Hepatocyte (in vitro differentiated cells): ENCODE measurements at regions not wholly inside any gene's neighbourhood (a gene's known extent, or its start where the extent isn't known, plus 50 kb on each side); places are given as distances from the start of the nearest gene placed in this dataset.
"Not testable (repeated sequence)": the region's sequence is repeated elsewhere in the genome, so short reads cannot be mapped to it uniquely, and the experiment has no call there.

ENCODE experiments used
- DNase-seq: peaks from one replicate; pipeline ENCODE4 v3.0.0-alpha.2; 2016; ENCODE audit warnings: low spot score
- H2AFZ ChIP-seq: fragments of 200-600 bp; sonication (generic); 2 replicates; pipeline ENCODE4 v1.6.0; 2016; ENCODE audit warnings: antibody characterized with exemption, mild to moderate bottlenecking
- H3K27ac ChIP-seq: fragments of 200-600 bp; sonication (generic); 2 replicates; pipeline ENCODE4 v1.5.1; 2016; ENCODE audit warnings: mild to moderate bottlenecking
- H3K27me3 ChIP-seq: fragments of 200-600 bp; sonication (generic); 2 replicates; pipeline ENCODE4 v1.6.1; 2016
- H3K36me3 ChIP-seq: fragments of 200-600 bp; sonication (generic); replicated peaks from 2 replicates; pipeline ENCODE4 v1.5.1; 2016; ENCODE audit warnings: low read depth; ENCODE audit not compliant: insufficient read depth
- H3K4me1 ChIP-seq: fragments of 200-600 bp; sonication (generic); 2 replicates; pipeline ENCODE4 v1.5.1; 2016; ENCODE audit warnings: mild to moderate bottlenecking, moderate library complexity; ENCODE audit not compliant: insufficient read depth
- H3K4me2 ChIP-seq: fragments of 200-600 bp; sonication (generic); 2 replicates; pipeline ENCODE4 v1.6.0; 2016
- H3K4me3 ChIP-seq: fragments of 200-600 bp; sonication (generic); 2 replicates; pipeline ENCODE4 v1.5.1; 2016; ENCODE audit warnings: mild to moderate bottlenecking
- H3K79me2 ChIP-seq: fragments of 200-600 bp; sonication (generic); 2 replicates; pipeline ENCODE4 v1.6.0; 2017; ENCODE audit warnings: mild to moderate bottlenecking
- H3K9me2 ChIP-seq: fragments of 200-600 bp; sonication (generic); replicated peaks from 2 replicates; pipeline ENCODE4 v1.6.0; 2017; ENCODE audit warnings: mild to moderate bottlenecking; ENCODE audit not compliant: insufficient read depth
- H3K9me3 ChIP-seq: fragments of 200-600 bp; sonication (generic); 2 replicates; pipeline ENCODE4 v1.5.1; 2016; ENCODE audit warnings: low read depth, mild to moderate bottlenecking
- H4K20me1 ChIP-seq: fragments of 200-600 bp; sonication (generic); 2 replicates; pipeline ENCODE4 v1.6.0; 2016; ENCODE audit warnings: mild to moderate bottlenecking; ENCODE audit not compliant: insufficient read depth, poor library complexity, severe bottlenecking
- EZH2 ChIP-seq: fragments of 200-600 bp; sonication (generic); IDR thresholded peaks from 2 replicates; pipeline ENCODE4 v1.6.1; 2016; ENCODE audit warnings: antibody characterized with exemption, mild to moderate bottlenecking, borderline replicate concordance
- EZH2phosphoT487 ChIP-seq: fragments of 200-600 bp; sonication (generic); IDR thresholded peaks from one replicate; pipeline ENCODE4 v1.6.1; 2018; ENCODE audit warnings: antibody characterized with exemption, mild to moderate bottlenecking, low read depth, moderate library complexity; ENCODE audit not compliant: unreplicated experiment, severe bottlenecking
- WGBS: methylation state at CpG from one replicate; pipeline ENCODE4 v1.1.6; 2016; ENCODE audit warnings: low lambda C conversion rate; ENCODE audit errors: missing lambda C conversion rate; 5-methylcytosine and 5-hydroxymethylcytosine counted together
- TF ChIP-seq, protein P1 (sequence below): fragments of 200-600 bp; sonication (generic); IDR thresholded peaks from 2 replicates; pipeline ENCODE4 v1.5.1; 2016; ENCODE audit warnings: antibody characterized with exemption, mild to moderate bottlenecking; ENCODE audit not compliant: poor library complexity

DNA sequence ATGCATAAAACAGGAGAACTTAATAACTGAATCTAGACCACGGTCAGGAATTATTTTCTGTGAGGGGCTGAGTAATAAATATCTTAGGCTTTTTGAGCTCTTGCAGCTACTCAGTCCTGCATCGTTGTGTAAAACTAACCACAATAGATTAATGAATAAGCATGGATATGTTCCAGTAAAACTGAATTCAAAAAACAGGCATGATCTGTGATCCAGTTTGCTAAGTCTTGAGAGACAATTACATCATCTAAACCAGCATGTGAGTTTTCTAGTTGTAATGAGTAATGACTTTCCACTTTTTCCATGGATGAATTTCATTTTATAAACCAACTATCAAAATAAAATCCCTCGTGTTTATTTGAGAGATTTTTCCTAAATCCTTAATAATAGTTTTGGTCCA is 336.8 kb downstream of the RFPL4B start:
- no peaks in the 10 kb centered on the region for H3K9me2 ChIP-seq
- H3K4me1 ChIP-seq: no peaks in the 10 kb centered on the region
- H3K4me3 ChIP-seq: no peak overlapping the region
- no peaks in the 10 kb centered on the region for H4K20me1 ChIP-seq
- H3K79me2 ChIP-seq: no peaks in the 10 kb centered on the region
- TF ChIP-seq EZH2phosphoT487 (no peak), EZH2 (no peak)
- TF ChIP-seq, protein P1, sequence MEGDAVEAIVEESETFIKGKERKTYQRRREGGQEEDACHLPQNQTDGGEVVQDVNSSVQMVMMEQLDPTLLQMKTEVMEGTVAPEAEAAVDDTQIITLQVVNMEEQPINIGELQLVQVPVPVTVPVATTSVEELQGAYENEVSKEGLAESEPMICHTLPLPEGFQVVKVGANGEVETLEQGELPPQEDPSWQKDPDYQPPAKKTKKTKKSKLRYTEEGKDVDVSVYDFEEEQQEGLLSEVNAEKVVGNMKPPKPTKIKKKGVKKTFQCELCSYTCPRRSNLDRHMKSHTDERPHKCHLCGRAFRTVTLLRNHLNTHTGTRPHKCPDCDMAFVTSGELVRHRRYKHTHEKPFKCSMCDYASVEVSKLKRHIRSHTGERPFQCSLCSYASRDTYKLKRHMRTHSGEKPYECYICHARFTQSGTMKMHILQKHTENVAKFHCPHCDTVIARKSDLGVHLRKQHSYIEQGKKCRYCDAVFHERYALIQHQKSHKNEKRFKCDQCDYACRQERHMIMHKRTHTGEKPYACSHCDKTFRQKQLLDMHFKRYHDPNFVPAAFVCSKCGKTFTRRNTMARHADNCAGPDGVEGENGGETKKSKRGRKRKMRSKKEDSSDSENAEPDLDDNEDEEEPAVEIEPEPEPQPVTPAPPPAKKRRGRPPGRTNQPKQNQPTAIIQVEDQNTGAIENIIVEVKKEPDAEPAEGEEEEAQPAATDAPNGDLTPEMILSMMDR: no peak
- H3K27me3 ChIP-seq: no peaks in the 10 kb centered on the region
- H3K9me3 ChIP-seq: no peaks in the 10 kb centered on the region
- no peak overlapping the region for H2AFZ ChIP-seq
- WGBS: 54% methylated on average over 3 of the region's 3 CpGs
- no peak overlapping the region for H3K27ac ChIP-seq
- no peaks in the 10 kb centered on the region for H3K36me3 ChIP-seq
- H3K4me2 ChIP-seq: no peak overlapping the region
- no peak for DNase-seq

DNA sequence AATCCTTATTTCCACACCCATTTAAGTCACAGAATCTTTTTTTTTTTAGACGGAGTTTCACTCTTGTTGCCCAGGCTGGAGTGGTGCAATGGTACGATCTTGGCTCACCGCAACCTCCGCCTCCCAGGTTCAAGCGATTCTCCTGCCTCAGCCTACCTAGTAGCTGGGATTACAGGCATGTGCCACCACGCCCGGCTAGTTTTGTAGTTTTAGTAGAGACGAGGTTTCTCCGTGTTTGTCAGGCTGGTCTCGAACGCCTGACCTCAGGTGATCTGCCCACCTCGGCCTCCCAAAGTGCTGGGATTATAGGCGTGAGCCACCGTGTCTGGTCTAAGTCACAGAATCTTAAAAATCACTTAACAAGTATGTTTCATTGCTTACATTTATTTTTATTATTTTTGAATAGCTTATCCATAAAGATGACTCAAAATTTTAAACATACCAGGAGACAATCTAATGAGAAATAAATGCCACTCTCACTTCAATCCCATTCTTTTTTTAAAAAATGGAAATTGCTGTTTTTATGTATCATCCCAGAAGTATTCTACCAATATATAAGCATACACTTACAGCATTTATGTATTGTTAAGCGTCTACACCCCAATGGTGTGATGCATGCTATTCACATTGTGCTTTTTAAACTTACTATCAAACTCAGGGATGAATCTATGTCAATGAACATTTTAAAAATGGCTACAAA is 338.5 kb downstream of the RFPL4B start:
- 95% methylated on average over 15 of the region's 15 CpGs for WGBS
- not testable (repeated sequence) for H3K4me2 ChIP-seq, H2AFZ ChIP-seq, H3K9me2 ChIP-seq, H3K4me1 ChIP-seq, H3K27me3 ChIP-seq, H4K20me1 ChIP-seq, H3K79me2 ChIP-seq, H3K36me3 ChIP-seq, H3K27ac ChIP-seq, H3K4me3 ChIP-seq, DNase-seq, H3K9me3 ChIP-seq

DNA sequence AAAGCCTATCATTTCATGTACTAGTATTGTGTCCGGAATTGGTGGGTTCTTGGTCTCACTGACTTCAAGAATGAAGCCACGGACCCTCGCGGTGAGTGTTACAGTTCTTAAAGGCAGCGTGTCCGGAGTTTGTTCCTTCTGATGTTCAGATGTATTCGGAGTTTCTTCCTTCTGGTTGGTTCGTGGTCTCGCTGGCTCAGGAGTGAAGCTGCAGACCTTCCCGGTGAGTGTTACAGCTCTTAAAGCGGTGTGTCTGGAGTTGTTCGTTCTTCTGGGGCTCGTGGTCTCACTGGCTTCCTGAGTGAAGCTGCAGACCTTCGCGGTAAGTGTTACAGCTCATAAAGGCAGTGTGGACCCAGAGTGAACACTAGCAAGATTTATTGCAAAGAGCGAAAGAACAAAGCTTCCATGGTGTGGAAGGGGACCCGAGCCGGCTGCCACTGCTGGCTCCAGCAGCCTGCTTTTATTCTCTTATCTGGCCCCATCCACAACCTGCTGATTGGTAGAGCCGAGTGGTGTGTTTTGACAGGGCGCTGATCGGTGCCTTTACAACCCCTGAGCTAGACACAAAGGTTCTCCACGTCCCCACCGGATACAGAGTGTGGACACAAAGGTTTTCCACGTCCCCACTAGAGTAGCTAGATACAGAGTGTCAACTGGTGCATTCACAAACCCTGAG is 341.5 kb downstream of the RFPL4B start:
- not testable (repeated sequence) for H4K20me1 ChIP-seq, H2AFZ ChIP-seq, DNase-seq, H3K4me2 ChIP-seq, H3K4me3 ChIP-seq, H3K36me3 ChIP-seq, H3K27me3 ChIP-seq, H3K9me3 ChIP-seq, H3K27ac ChIP-seq, H3K9me2 ChIP-seq, H3K79me2 ChIP-seq
- 83% methylated on average over 24 of the region's 24 CpGs for WGBS
- H3K4me1 ChIP-seq: peaks cover 12% of the 10 kb centered on the region

DNA sequence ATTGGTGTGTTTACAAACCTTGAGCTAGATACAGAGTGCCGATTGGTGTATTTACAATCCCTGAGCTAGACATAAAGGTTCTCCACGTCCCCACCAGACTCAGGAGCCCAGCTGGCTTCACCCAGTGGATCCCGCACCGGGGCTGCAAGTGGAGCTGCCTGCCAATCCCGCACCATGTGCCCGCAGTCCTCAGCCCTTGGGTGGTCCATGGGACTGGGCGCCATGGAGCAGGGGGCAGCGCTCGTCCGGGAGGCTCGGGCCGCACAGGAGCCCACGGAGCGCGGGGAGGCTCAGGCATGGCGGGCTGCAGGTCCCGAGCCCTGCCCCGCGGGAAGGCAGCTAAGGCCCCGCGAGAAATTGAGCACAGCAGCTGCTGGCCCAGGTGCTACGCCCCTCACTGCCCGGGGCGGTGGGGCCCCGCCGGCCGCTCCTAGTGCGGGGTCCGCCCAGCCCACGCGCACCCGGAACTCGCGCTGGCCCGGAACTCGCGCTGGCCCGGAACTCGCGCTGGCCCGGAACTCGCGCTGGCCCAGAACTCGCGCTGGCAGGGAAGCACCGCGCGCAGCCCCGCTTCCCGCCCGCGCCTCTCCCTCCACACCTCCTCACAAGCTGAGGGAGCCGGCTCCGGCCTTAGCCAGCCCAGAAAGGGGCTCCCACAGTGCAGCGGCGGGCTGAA is 342.2 kb downstream of the RFPL4B start:
- not testable (repeated sequence) for H3K4me2 ChIP-seq, H3K27ac ChIP-seq, H3K79me2 ChIP-seq, H4K20me1 ChIP-seq, H3K4me3 ChIP-seq, H2AFZ ChIP-seq, H3K9me3 ChIP-seq, DNase-seq, H3K27me3 ChIP-seq, H3K9me2 ChIP-seq, H3K36me3 ChIP-seq
- 98% methylated on average over 27 of the region's 56 CpGs for WGBS
- peaks cover 12% of the 10 kb centered on the region for H3K4me1 ChIP-seq
